HG02763 (cell line): ENCODE measurements at regions not wholly inside any gene's neighbourhood (a gene's known extent, or its start where the extent isn't known, plus 50 kb on each side); places are given as distances from the start of the nearest gene placed in this dataset.
"Not testable (repeated sequence)": the region's sequence is repeated elsewhere in the genome, so short reads cannot be mapped to it uniquely, and the experiment has no call there.

ENCODE experiments used
- ATAC-seq: cut with Tn5 transposase; IDR thresholded peaks from one replicate; pipeline ENCODE4 v1.9.1; 2021; ENCODE audit warnings: mild to moderate bottlenecking, moderate library complexity; ENCODE audit not compliant: unreplicated experiment

GRCh38 chr4:110364911-110365520 lies 110.9 kb upstream of the ENPEP start:
- ATAC-seq, result no peak

GRCh38 chr4:110361921-110362320 lies 114.0 kb upstream of the ENPEP start:
- ATAC-seq, result no peak

- no peak for ATAC-seq
Observed at GRCh38 chr4:110359076-110359475, 116.9 kb upstream of the ENPEP start.

GRCh38 chr4:110357521-110357920 lies 118.4 kb upstream of the ENPEP start:
- no peak for ATAC-seq

GRCh38 chr4:110354460-110354859 lies 121.5 kb upstream of the ENPEP start:
- no peak for ATAC-seq

- ATAC-seq, result no peak
Observed at GRCh38 chr4:110352670-110353442, 123.1 kb upstream of the ENPEP start.

- ATAC-seq, result no peak
Observed at GRCh38 chr4:110348711-110349383, 127.1 kb upstream of the ENPEP start.

- no peak for ATAC-seq
Observed at GRCh38 chr4:110347805-110348204, 128.2 kb upstream of the ENPEP start.

- no peak for ATAC-seq
Observed at GRCh38 chr4:110344165-110344564, 131.8 kb upstream of the ENPEP start.

GRCh38 chr4:110343534-110343933 lies 132.4 kb upstream of the ENPEP start:
- ATAC-seq, result no peak

GRCh38 chr4:110341118-110341517 lies 134.8 kb upstream of the ENPEP start:
- ATAC-seq, result not testable (repeated sequence)

- ATAC-seq, result no peak
Observed at GRCh38 chr4:110335399-110335798, 137.0 kb upstream of the ELOVL6 start.

GRCh38 chr4:110332483-110332882 lies 134.1 kb upstream of the ELOVL6 start:
- no peak for ATAC-seq

GRCh38 chr4:110326426-110326825 lies 128.0 kb upstream of the ELOVL6 start:
- ATAC-seq, result not testable (repeated sequence)

GRCh38 chr4:110310795-110311194 lies 112.4 kb upstream of the ELOVL6 start:
- ATAC-seq, result no peak

- ATAC-seq, result no peak
Observed at GRCh38 chr4:110309675-110310074, 111.3 kb upstream of the ELOVL6 start.

GRCh38 chr4:110306303-110306702 lies 107.9 kb upstream of the ELOVL6 start:
- no peak for ATAC-seq

- ATAC-seq, result no peak
Observed at GRCh38 chr4:110305455-110305854, 107.0 kb upstream of the ELOVL6 start.

GRCh38 chr4:110296892-110297291 lies 98.5 kb upstream of the ELOVL6 start:
- peak; percentile 68 for ATAC-seq

- no peak for ATAC-seq
Observed at GRCh38 chr4:110294165-110294564, 95.8 kb upstream of the ELOVL6 start.

- no peak for ATAC-seq
Observed at GRCh38 chr4:110292994-110293744, 94.8 kb upstream of the ELOVL6 start.
